ENCODE measurements at regions not wholly inside any gene's neighbourhood (a gene's known extent, or its start where the extent isn't known, plus 50 kb on each side); places are given as distances from the start of the nearest gene placed in this dataset.

GRCh38 chr6:122025104-122025503 lies 374.3 kb upstream of the HSF2 start:
- Histone ChIP-seq H3K9me3 (no peaks in the 10 kb centered on the region), H3K27me3 (no peaks in the 10 kb centered on the region), H3K4me3 (no peak overlapping the region), H3K36me3 (no peaks in the 10 kb centered on the region)
- no peak for DNase-seq

- H3K4me3 ChIP-seq, result no peak overlapping the region
- no peaks in the 10 kb centered on the region for H3K36me3 ChIP-seq
- DNase-seq, result no peak
- no peaks in the 10 kb centered on the region for H3K27me3 ChIP-seq
- no peaks in the 10 kb centered on the region for H3K9me3 ChIP-seq
Observed at GRCh38 chr6:122026582-122027369, 372.7 kb upstream of the HSF2 start.

- no peaks in the 10 kb centered on the region for H3K36me3 ChIP-seq
Observed at GRCh38 chr6:122028933-122029522, 370.4 kb upstream of the HSF2 start.

GRCh38 chr6:122033564-122034181 lies 365.8 kb upstream of the HSF2 start:
- no peaks in the 10 kb centered on the region for H3K9me3 ChIP-seq
- no peaks in the 10 kb centered on the region for H3K27me3 ChIP-seq
- no peaks in the 10 kb centered on the region for H3K36me3 ChIP-seq
- H3K4me3 ChIP-seq, result no peak overlapping the region
- DNase-seq, result no peak

More at GRCh38 chr6:122028933-122029522, 370.4 kb upstream of the HSF2 start:
- DNase-seq, result no peak
- no peaks in the 10 kb centered on the region for H3K9me3 ChIP-seq
- H3K27me3 ChIP-seq, result no peaks in the 10 kb centered on the region
- no peak overlapping the region for H3K4me3 ChIP-seq

GRCh38 chr6:122035173-122035572 lies 364.3 kb upstream of the HSF2 start:
- Histone ChIP-seq H3K4me3 (no peak overlapping the region), H3K36me3 (no peaks in the 10 kb centered on the region), H3K27me3 (no peaks in the 10 kb centered on the region), H3K9me3 (no peaks in the 10 kb centered on the region; the same call in 1 of the 2 replicates)
- DNase-seq, result no peak

GRCh38 chr6:122040261-122040660 lies 359.2 kb upstream of the HSF2 start:
- Histone ChIP-seq H3K27me3 (no peaks in the 10 kb centered on the region), H3K36me3 (no peaks in the 10 kb centered on the region), H3K9me3 (no peaks in the 10 kb centered on the region; the same call in 1 of the 2 replicates), H3K4me3 (no peak overlapping the region)
- no peak for DNase-seq

GRCh38 chr6:122042380-122042779 lies 357.1 kb upstream of the HSF2 start:
- DNase-seq, result no peak
- no peaks in the 10 kb centered on the region for H3K36me3 ChIP-seq
- no peaks in the 10 kb centered on the region; the same call in 1 of the 2 replicates for H3K9me3 ChIP-seq
- no peaks in the 10 kb centered on the region for H3K27me3 ChIP-seq
- H3K4me3 ChIP-seq, result no peak overlapping the region

- H3K4me3 ChIP-seq, result no peak overlapping the region
- H3K36me3 ChIP-seq, result no peaks in the 10 kb centered on the region
- no peak for DNase-seq
- no peaks in the 10 kb centered on the region for H3K27me3 ChIP-seq
- no peaks in the 10 kb centered on the region; the same call in 1 of the 2 replicates for H3K9me3 ChIP-seq
Observed at GRCh38 chr6:122042960-122043735, 356.3 kb upstream of the HSF2 start.

- DNase-seq, result no peak
- Histone ChIP-seq H3K4me3 (peak overlapping the region; percentile 41), H3K27me3 (no peaks in the 10 kb centered on the region), H3K9me3 (no peaks in the 10 kb centered on the region), H3K36me3 (no peaks in the 10 kb centered on the region)
Observed at GRCh38 chr6:122048570-122048969, 350.9 kb upstream of the HSF2 start.

GRCh38 chr6:122049341-122049740 lies 350.1 kb upstream of the HSF2 start:
- Histone ChIP-seq H3K9me3 (no peaks in the 10 kb centered on the region), H3K4me3 (peak overlapping the region; percentile 41), H3K36me3 (no peaks in the 10 kb centered on the region), H3K27me3 (no peaks in the 10 kb centered on the region)
- peak; percentile 50 for DNase-seq

GRCh38 chr6:122050242-122050755 lies 349.2 kb upstream of the HSF2 start:
- Histone ChIP-seq H3K27me3 (no peaks in the 10 kb centered on the region), H3K4me3 (no peak overlapping the region), H3K9me3 (no peaks in the 10 kb centered on the region), H3K36me3 (no peaks in the 10 kb centered on the region)
- no peak for DNase-seq

- H3K27me3 ChIP-seq, result no peaks in the 10 kb centered on the region
- no peaks in the 10 kb centered on the region for H3K36me3 ChIP-seq
- H3K4me3 ChIP-seq, result no peak overlapping the region
- no peak for DNase-seq
- H3K9me3 ChIP-seq, result no peaks in the 10 kb centered on the region
Observed at GRCh38 chr6:122052346-122052900, 347.0 kb upstream of the HSF2 start.

GRCh38 chr6:122059918-122060317 lies 339.5 kb upstream of the HSF2 start:
- DNase-seq, result no peak
- H3K27me3 ChIP-seq, result no peaks in the 10 kb centered on the region
- H3K9me3 ChIP-seq, result no peaks in the 10 kb centered on the region
- no peak overlapping the region for H3K4me3 ChIP-seq
- no peaks in the 10 kb centered on the region for H3K36me3 ChIP-seq

GRCh38 chr6:122061855-122062254 lies 337.6 kb upstream of the HSF2 start:
- H3K27me3 ChIP-seq, result no peaks in the 10 kb centered on the region
- no peak overlapping the region for H3K4me3 ChIP-seq
- no peaks in the 10 kb centered on the region for H3K9me3 ChIP-seq
- H3K36me3 ChIP-seq, result no peaks in the 10 kb centered on the region
- no peak for DNase-seq

GRCh38 chr6:122063076-122063475 lies 336.4 kb upstream of the HSF2 start:
- no peak for DNase-seq
- H3K27me3 ChIP-seq, result no peaks in the 10 kb centered on the region
- no peaks in the 10 kb centered on the region for H3K36me3 ChIP-seq
- H3K4me3 ChIP-seq, result no peak overlapping the region
- no peaks in the 10 kb centered on the region for H3K9me3 ChIP-seq

GRCh38 chr6:122063761-122064160 lies 335.7 kb upstream of the HSF2 start:
- Histone ChIP-seq H3K36me3 (no peaks in the 10 kb centered on the region), H3K27me3 (no peaks in the 10 kb centered on the region), H3K9me3 (no peaks in the 10 kb centered on the region), H3K4me3 (no peak overlapping the region)
- no peak for DNase-seq

All from MG63 (cell line).